ENCODE measurements at regions not wholly inside any gene's neighbourhood (a gene's known extent, or its start where the extent isn't known, plus 50 kb on each side); places are given as distances from the start of the nearest gene placed in this dataset.

DNA sequence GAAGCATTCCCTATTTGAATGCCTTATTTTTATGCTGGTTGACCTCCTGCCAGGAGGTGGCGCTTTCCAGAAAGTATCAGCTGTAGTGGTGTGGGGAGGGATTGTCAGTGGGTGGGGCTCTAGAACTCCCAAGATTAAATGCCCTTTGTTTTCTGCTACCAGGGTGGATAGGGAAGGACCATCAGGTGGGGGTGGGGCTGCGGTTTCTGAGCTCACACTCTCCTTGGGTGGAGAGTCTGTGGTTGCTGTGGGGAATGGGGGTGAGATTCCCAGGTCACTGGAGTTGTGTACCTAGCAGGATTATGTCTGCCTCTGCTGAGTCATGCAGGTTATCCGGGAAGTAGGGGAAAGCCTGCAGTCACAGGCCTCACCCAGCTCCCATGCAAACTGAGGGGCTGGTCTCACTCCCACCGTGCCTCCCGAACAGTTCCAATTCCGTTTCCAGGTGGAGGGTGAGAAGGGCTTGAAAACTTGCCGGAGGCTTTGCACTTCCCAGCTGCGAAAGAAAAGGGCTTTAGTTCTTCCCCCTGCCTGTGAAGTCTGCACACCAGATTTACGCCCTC lies 68.3 kb downstream of the ALG10B start:
- intact Hi-C loops (cut with DNase I), result no loop called here
- Histone ChIP-seq H3K36me3 (no peaks in the 10 kb centered on the region), H3K27ac (replicated peaks in 1 of 4) (no peak overlapping the region), H3K9me3 (no peaks in the 10 kb centered on the region), H3K4me1 (no peaks in the 10 kb centered on the region), H3K4me3 (no peak overlapping the region), H3K27me3 (no peaks in the 10 kb centered on the region)
- WGBS, result 93% methylated on average over 3 of the region's 9 CpGs
- no peak for TF ChIP-seq POLR2A (IDR thresholded peaks at IDR 0.05; ENCODE audit: low read depth)
- TF ChIP-seq, protein P1, sequence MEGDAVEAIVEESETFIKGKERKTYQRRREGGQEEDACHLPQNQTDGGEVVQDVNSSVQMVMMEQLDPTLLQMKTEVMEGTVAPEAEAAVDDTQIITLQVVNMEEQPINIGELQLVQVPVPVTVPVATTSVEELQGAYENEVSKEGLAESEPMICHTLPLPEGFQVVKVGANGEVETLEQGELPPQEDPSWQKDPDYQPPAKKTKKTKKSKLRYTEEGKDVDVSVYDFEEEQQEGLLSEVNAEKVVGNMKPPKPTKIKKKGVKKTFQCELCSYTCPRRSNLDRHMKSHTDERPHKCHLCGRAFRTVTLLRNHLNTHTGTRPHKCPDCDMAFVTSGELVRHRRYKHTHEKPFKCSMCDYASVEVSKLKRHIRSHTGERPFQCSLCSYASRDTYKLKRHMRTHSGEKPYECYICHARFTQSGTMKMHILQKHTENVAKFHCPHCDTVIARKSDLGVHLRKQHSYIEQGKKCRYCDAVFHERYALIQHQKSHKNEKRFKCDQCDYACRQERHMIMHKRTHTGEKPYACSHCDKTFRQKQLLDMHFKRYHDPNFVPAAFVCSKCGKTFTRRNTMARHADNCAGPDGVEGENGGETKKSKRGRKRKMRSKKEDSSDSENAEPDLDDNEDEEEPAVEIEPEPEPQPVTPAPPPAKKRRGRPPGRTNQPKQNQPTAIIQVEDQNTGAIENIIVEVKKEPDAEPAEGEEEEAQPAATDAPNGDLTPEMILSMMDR (IDR thresholded peaks at IDR 0.05), result no peak
- no peak for TF ChIP-seq EP300 (IDR thresholded peaks at IDR 0.05)
- TF ChIP-seq POLR2AphosphoS5 (IDR thresholded peaks at IDR 0.05), result no peak
- no peak for DNase-seq (ENCODE audit: extremely low spot score)

DNA sequence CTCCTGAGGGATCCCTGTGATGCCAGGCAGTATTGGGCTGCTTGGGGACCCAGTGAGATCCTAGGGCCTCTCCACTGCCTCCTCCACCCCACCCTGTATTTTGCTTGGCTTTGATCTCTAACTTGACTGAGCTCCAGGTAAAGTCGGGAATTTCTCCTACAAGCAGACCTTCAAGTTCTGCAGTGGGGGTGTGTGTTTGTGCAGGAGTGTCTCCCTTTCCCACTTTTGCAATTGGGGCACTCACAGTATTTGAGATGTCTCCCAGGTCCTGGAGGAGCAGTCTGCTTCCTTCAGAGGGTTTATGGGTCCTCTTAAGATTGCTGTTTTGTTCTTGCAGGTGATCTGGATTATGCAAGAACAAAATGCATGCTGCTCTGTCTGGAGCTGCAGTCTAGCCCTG lies 68.9 kb downstream of the ALG10B start:
- WGBS, result 57% methylated on average over 1 of the region's 1 CpG
- H3K9me3 ChIP-seq, result no peaks in the 10 kb centered on the region
- TF ChIP-seq POLR2AphosphoS5 (IDR thresholded peaks at IDR 0.05) (no peak), EP300 (IDR thresholded peaks at IDR 0.05) (no peak), POLR2A (IDR thresholded peaks at IDR 0.05; ENCODE audit: low read depth) (no peak)
- TF ChIP-seq, protein P1 (IDR thresholded peaks at IDR 0.05), result no peak
- no peaks in the 10 kb centered on the region for H3K27me3 ChIP-seq
- H3K27ac ChIP-seq (replicated peaks in 1 of 4), result no peak overlapping the region
- H3K36me3 ChIP-seq, result no peaks in the 10 kb centered on the region
- no peak overlapping the region for H3K4me3 ChIP-seq
- DNase-seq (ENCODE audit: extremely low spot score), result no peak
- no peaks in the 10 kb centered on the region for H3K4me1 ChIP-seq
- intact Hi-C loops (cut with DNase I), result no loop called here

DNA sequence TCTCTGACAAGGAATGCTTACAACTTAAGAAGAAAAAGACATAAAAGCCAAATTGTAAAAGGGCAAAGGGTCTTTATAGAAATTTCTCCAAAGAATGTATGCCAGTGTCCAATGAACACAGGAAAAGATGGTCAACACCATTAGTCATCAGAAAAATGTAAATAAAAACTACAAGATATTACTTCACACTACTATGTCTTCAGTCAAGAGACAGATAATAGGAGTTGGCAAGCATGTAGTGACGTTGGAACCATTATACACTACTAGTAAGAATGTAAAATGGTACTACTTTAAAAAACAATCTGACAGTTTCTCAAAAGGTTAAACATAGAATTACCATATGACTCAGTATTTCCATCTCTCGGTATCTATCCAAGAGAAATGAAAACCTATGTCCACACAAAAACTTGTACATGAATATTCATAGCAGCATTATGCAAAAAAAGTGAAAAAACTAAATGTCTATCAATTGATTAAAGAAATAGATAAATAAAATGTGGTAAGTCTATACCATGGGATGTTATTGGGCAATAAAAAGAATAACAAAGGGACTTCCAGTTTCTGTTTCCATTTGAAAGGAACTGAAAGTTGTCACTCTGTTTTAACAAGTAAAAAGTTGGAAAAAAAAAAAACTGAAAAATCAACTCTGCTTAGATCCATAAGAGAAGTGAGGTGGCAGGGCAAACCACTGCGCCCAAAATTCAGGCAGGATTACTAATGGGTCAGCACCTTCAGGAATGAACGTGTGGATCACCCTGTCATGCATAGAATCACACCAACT lies 69.8 kb downstream of the ALG10B start:
- Histone ChIP-seq H3K27ac (replicated peaks in 1 of 4) (no peak overlapping the region), H3K36me3 (no peaks in the 10 kb centered on the region), H3K4me3 (no peak overlapping the region), H3K27me3 (no peaks in the 10 kb centered on the region), H3K9me3 (no peaks in the 10 kb centered on the region), H3K4me1 (no peaks in the 10 kb centered on the region)
- DNase-seq (ENCODE audit: extremely low spot score), result no peak
- intact Hi-C loops (cut with DNase I), result no loop called here
- 62% methylated on average over 4 of the region's 4 CpGs for WGBS
- TF ChIP-seq, protein P1 (IDR thresholded peaks at IDR 0.05), result no peak
- TF ChIP-seq POLR2AphosphoS5 (IDR thresholded peaks at IDR 0.05) (no peak), EP300 (IDR thresholded peaks at IDR 0.05) (no peak), POLR2A (IDR thresholded peaks at IDR 0.05; ENCODE audit: low read depth) (no peak)

DNA sequence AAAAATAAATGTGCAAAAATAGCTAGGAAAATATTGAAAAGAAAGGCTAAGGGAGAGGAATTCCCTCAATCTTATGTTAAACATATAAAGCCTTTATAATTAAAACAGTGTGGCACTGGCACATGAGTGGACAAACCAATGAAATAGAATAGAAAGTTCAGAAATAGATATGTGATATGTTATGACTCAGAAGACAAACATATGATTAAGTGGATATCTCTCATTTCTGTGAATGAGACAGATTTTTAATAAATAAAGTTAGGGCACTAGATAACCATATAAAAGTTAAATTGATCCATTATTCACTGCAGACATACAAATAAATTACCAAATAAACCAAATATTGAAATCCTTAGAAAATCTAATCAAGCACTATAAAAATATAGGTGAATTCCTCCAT lies 73.0 kb downstream of the ALG10B start:
- intact Hi-C loops (cut with DNase I), result no loop called here
- no peaks in the 10 kb centered on the region for H3K4me1 ChIP-seq

More for the DNA sequence above, 73.0 kb downstream of the ALG10B start:
- Histone ChIP-seq H3K9me3 (no peaks in the 10 kb centered on the region), H3K4me3 (no peak overlapping the region), H3K36me3 (no peaks in the 10 kb centered on the region), H3K27ac (replicated peaks in 1 of 4) (no peak overlapping the region), H3K27me3 (no peaks in the 10 kb centered on the region)
- DNase-seq (ENCODE audit: extremely low spot score), result no peak
- TF ChIP-seq, protein P1 (IDR thresholded peaks at IDR 0.05), result no peak

All from esophagus muscularis mucosa (tissue), 4 donors.